ENCODE measurements at regions not wholly inside any gene's neighbourhood (a gene's known extent, or its start where the extent isn't known, plus 50 kb on each side); places are given as distances from the start of the nearest gene placed in this dataset.

- Histone ChIP-seq H3K4me1 (no peaks in the 10 kb centered on the region), H3K36me3 (no peaks in the 10 kb centered on the region), H3K9me3 (no peaks in the 10 kb centered on the region), H3K27ac (no peak overlapping the region), H3K4me3 (no peak overlapping the region), H3K27me3 (no peaks in the 10 kb centered on the region)
- TF ChIP-seq CTCF (IDR thresholded peaks at IDR 0.05), result no peak
- ATAC-seq (no peak), FAIRE-seq (no peak), DNase-seq (no peak)
- intact Hi-C loops (cut with DNase I), result no loop called here
- WGBS, 2 donors, result 51 to 63% methylated on average over 3 of the region's 3 CpGs
These were observed 934.9 kb downstream of the LRFN5 start for GRCh38 chr14:42541535-42542001.

- no peak for TF ChIP-seq CTCF (IDR thresholded peaks at IDR 0.05)
- H3K27me3 ChIP-seq, result no peaks in the 10 kb centered on the region
- 68 to 76% methylated on average over 10 of the region's 10 CpGs for WGBS, 2 donors
- no peaks in the 10 kb centered on the region for H3K4me1 ChIP-seq
- no peak overlapping the region for H3K27ac ChIP-seq
- intact Hi-C loops (cut with DNase I), result no loop called here
- no peaks in the 10 kb centered on the region for H3K36me3 ChIP-seq
- H3K9me3 ChIP-seq, result peaks cover 0 to 5% (median 0%) of the 10 kb centered on the region in 4 donors
- no peak overlapping the region for H3K4me3 ChIP-seq
- FAIRE-seq (no peak), DNase-seq (no peak), ATAC-seq (no peak)
These were observed 928.7 kb downstream of the LRFN5 start for GRCh38 chr14:42535397-42535796.

GRCh38 chr14:42533476-42533875 is 926.8 kb downstream of the LRFN5 start:
- Histone ChIP-seq H3K36me3 (no peaks in the 10 kb centered on the region), H3K9me3 (peaks cover 0 to 5% (median 0%) of the 10 kb centered on the region in 4 donors), H3K27me3 (no peaks in the 10 kb centered on the region), H3K27ac (no peak overlapping the region), H3K4me3 (no peak overlapping the region), H3K4me1 (no peaks in the 10 kb centered on the region)
- TF ChIP-seq CTCF (IDR thresholded peaks at IDR 0.05), result no peak
- WGBS, 2 donors, result 35 to 52% methylated on average over 1 of the region's 1 CpG
- intact Hi-C loops (cut with DNase I), result no loop called here
- no peak for ATAC-seq
- no peak for FAIRE-seq
- no peak for DNase-seq

- H3K36me3 ChIP-seq, result no peaks in the 10 kb centered on the region
- FAIRE-seq (no peak), DNase-seq (no peak), ATAC-seq (no peak)
- intact Hi-C loops (cut with DNase I), result no loop called here
- no peak overlapping the region for H3K27ac ChIP-seq
- WGBS, 2 donors, result 70 to 83% methylated on average over 2 of the region's 2 CpGs
- no peak for TF ChIP-seq CTCF (IDR thresholded peaks at IDR 0.05)
- no peaks in the 10 kb centered on the region for H3K4me1 ChIP-seq
- no peak overlapping the region for H3K4me3 ChIP-seq
- H3K27me3 ChIP-seq, result no peaks in the 10 kb centered on the region
- peaks cover 0 to 5% (median 0%) of the 10 kb centered on the region in 4 donors for H3K9me3 ChIP-seq
These were observed 925.5 kb downstream of the LRFN5 start for GRCh38 chr14:42532194-42532593.

- intact Hi-C loops (cut with DNase I), result no loop called here
- H3K9me3 ChIP-seq, result peaks cover 0 to 5% (median 0%) of the 10 kb centered on the region in 4 donors
- no peak overlapping the region for H3K27ac ChIP-seq
- FAIRE-seq (no peak), DNase-seq (no peak), ATAC-seq (no peak)
- H3K27me3 ChIP-seq, result no peaks in the 10 kb centered on the region
- no peaks in the 10 kb centered on the region for H3K36me3 ChIP-seq
- 44 to 47% methylated on average over 2 of the region's 2 CpGs for WGBS, 2 donors
- no peaks in the 10 kb centered on the region for H3K4me1 ChIP-seq
- no peak overlapping the region for H3K4me3 ChIP-seq
- no peak for TF ChIP-seq CTCF (IDR thresholded peaks at IDR 0.05)
These were observed 920.5 kb downstream of the LRFN5 start for GRCh38 chr14:42527141-42527540.

Data from pancreas (tissue), 10 donors.